ENCODE measurements at regions not wholly inside any gene's neighbourhood (a gene's known extent, or its start where the extent isn't known, plus 50 kb on each side); places are given as distances from the start of the nearest gene placed in this dataset.

DNA sequence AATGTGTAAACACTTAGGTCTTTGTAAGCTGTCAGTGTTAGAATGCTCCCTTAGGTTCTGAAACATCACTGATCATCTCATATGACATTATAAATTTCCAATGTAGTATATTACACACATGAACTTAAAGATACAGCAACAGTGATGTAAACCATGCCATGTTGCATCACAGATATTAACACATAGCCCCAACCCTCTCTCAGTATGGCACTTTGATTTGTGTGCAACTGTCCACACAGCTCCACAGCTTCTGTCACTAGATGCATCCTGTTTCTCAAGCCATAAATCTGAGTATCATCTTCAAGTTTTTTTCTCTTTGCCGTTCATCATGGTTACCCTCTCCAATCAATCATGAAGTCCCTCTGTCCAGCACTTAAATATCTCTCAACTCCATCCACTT, 69.2 kb upstream of the LRP1B start (continued):
- TF ChIP-seq BCL11A (IDR thresholded peaks at IDR 0.05; ENCODE audit: low read depth in 2 of 2, low read length in 2 of 2) (no peak), RAD21 (IDR thresholded peaks at IDR 0.05 in 1 of 2, conservative IDR thresholded peaks at IDR 0.05 in 1 of 2; ENCODE audit: low read depth in 2 of 2, low read length in 2 of 2) (no peak), ATF2 (IDR thresholded peaks at IDR 0.05; ENCODE audit: low read length) (no peak)

All from H1 (cell line).